ENCODE measurements at regions not wholly inside any gene's neighbourhood (a gene's known extent, or its start where the extent isn't known, plus 50 kb on each side); places are given as distances from the start of the nearest gene placed in this dataset.

DNA sequence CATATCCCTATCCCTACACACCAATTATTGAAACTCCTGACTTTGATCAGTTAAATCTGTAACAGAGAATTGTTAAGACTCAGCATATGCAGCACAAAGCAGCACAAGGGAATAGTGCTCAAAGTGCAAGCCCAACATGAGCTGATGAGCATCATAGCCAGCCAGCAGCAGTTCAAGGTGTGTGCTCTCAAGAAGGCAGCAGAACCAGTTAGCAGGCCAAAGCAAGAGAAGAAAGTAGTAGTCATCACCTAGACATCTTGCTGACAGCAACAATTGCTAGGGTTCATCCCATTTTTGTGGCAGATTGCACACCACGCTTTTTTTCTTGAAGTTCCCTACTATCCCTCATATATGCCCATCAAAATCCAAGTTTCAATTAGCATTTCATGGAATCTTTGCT is 478.3 kb downstream of the COL11A1 start:
- H3K4me3 Mint-ChIP-seq: no peak overlapping the region
- H3K27ac Mint-ChIP-seq: no peak overlapping the region
- H3K27me3 Mint-ChIP-seq: no peaks in the 10 kb centered on the region
- H3K4me1 Mint-ChIP-seq: no peaks in the 10 kb centered on the region
- peaks cover 0 to 2% of the 10 kb centered on the region in 2 donors for H3K9me3 Mint-ChIP-seq
- no peak for ATAC-seq (replicated peaks)
- no peak for DNase-seq
- no peaks in the 10 kb centered on the region for H3K36me3 Mint-ChIP-seq

DNA sequence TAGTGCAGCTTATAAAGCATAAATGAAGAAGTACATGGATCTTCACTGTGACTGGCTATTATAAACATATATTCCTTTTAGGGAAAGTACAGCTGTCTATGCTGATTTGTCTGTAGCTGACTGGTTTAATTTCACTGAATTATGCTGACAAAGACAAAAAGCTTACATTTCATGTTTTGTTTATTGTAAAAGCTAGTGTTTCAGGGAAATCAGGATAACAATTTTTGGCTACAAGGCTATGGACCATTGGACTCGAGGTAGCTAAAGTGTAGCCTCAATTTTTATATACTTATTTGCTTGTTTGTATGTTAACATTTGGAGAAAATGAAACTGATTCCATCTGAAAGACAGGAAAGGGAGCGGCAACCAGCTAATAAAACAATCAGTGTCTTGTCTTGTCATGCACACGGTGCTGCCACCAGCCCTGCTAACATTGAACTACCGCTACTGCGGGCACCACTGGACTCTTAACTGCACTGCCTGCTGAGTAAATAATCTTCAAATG is 480.2 kb downstream of the COL11A1 start:
- H3K27me3 Mint-ChIP-seq: no peaks in the 10 kb centered on the region
- H3K9me3 Mint-ChIP-seq: peaks cover 0 to 2% of the 10 kb centered on the region in 2 donors
- H3K27ac Mint-ChIP-seq: no peak overlapping the region
- DNase-seq (no peak), ATAC-seq (replicated peaks) (no peak)
- H3K4me1 Mint-ChIP-seq: no peaks in the 10 kb centered on the region
- no peak overlapping the region for H3K4me3 Mint-ChIP-seq
- H3K36me3 Mint-ChIP-seq: no peaks in the 10 kb centered on the region

DNA sequence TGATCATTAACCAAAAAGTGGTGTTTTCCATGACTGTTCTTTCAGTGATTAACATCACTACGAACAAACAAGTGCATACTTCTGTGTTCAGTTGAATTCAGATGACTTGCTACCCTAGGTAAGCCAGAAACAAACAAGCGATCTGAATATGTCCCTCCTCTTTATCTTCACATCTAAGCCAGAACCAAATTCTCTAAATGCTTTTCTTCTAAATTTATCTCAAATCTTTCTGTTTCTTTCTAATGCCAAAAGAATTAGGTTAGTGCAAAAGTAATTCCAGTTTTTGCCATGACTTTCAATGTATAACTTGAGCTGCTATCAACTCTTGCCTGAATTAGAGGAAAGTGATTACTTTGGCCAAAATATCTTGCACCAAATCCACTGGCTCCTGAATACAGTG is 481.2 kb downstream of the COL11A1 start:
- no peaks in the 10 kb centered on the region for H3K4me1 Mint-ChIP-seq
- peaks cover 0 to 2% of the 10 kb centered on the region in 2 donors for H3K9me3 Mint-ChIP-seq
- ATAC-seq (replicated peaks) (no peak), DNase-seq (no peak)
- no peak overlapping the region for H3K4me3 Mint-ChIP-seq
- no peak overlapping the region for H3K27ac Mint-ChIP-seq
- no peaks in the 10 kb centered on the region for H3K36me3 Mint-ChIP-seq
- no peaks in the 10 kb centered on the region for H3K27me3 Mint-ChIP-seq

DNA sequence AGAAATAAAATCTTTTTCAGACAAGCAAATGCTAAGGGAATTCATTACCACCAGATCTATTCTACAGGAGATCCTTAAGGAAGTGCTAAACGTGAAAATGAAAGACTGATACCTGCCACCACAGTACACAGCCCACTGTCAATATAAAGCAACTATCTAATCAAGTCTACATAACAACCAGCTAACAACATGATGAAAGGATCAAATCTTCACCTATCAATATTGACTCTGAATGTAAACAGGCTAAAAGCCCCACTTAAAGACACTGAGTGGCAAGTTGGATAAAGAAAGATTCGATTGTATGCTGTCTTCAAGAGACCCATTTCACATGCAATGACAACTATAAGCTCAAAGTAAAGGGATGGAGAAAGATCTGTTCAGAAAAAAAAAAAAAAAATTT is 492.4 kb downstream of the COL11A1 start:
- Mint-ChIP-seq H3K36me3 (no peaks in the 10 kb centered on the region), H3K4me1 (no peaks in the 10 kb centered on the region), H3K27ac (no peak overlapping the region), H3K27me3 (no peaks in the 10 kb centered on the region), H3K4me3 (no peak overlapping the region), H3K9me3 (peaks cover 2 to 12% of the 10 kb centered on the region in 2 donors)
- DNase-seq (no peak), ATAC-seq (replicated peaks) (no peak)

DNA sequence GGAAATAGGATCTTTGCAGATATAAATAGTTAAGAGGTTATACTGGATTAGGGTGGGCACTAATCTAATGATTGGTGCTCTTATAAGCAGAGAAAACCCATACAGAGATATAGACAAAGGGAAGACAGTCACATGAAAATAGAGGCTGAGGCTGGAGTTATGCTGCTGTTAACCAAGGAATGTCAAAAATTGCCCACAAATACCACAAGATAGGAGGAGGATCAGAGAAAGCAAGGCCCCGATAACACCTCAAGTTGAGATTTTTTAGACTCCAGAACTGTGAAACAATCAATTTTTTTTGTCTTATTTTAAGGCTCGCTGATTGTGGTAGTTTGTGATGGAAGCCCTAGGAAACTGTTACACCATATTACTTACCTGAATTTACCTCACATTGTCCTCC is 513.2 kb downstream of the COL11A1 start:
- Mint-ChIP-seq H3K9me3 (peaks cover 0 to 2% of the 10 kb centered on the region in 2 donors), H3K27ac (no peak overlapping the region), H3K36me3 (no peaks in the 10 kb centered on the region), H3K27me3 (no peaks in the 10 kb centered on the region), H3K4me1 (no peaks in the 10 kb centered on the region), H3K4me3 (no peak overlapping the region)
- DNase-seq (no peak), ATAC-seq (replicated peaks) (no peak)

DNA sequence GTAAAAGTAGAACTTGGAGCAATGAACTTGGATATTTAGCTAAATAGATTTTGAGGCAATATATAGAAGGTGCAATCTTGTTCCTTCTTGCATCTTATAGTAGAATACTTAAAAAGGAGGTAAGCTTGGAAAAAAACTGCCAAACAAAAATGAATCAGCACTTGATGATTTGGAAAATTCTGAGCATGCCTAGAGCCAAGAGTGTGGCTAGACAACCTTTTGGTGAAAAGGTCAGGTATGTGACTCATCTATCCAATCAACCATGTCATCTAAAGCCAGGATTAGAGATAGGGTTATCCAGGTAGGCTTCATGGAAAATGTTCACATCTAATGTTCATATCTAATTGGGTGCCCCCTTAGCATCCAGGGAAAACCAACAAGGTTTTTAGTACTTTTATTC is 515.0 kb downstream of the COL11A1 start:
- Mint-ChIP-seq H3K9me3 (peaks cover 0 to 2% of the 10 kb centered on the region in 2 donors), H3K27me3 (no peaks in the 10 kb centered on the region), H3K4me3 (no peak overlapping the region), H3K4me1 (no peaks in the 10 kb centered on the region), H3K36me3 (no peaks in the 10 kb centered on the region), H3K27ac (no peak overlapping the region)
- ATAC-seq (replicated peaks) (peak in 1 of 2 donors; percentile 45), DNase-seq (no peak)

DNA sequence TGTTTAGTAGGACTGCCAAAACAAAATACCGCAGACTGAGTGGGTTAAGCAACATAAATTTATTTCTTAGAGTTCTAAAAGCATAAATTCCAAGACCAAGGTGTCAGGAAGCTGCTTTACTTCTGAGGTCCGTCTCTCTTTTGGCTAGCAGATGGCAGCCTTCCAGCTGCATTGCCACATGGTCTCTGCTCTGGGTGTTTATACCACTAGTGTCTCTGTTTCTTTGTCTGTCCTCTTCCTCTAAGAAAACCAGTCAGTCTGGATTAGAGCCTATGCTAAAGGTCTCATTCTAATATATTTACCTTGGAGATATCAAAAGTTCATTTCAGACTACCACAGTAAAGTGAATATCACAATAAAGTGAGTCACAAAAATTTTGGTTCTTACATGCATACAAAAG is 519.8 kb downstream of the COL11A1 start:
- no peak for ATAC-seq (replicated peaks)
- Mint-ChIP-seq H3K27ac (no peak overlapping the region), H3K27me3 (no peaks in the 10 kb centered on the region), H3K36me3 (no peaks in the 10 kb centered on the region), H3K4me3 (no peak overlapping the region), H3K9me3 (no peaks in the 10 kb centered on the region), H3K4me1 (no peaks in the 10 kb centered on the region)
- DNase-seq: no peak

DNA sequence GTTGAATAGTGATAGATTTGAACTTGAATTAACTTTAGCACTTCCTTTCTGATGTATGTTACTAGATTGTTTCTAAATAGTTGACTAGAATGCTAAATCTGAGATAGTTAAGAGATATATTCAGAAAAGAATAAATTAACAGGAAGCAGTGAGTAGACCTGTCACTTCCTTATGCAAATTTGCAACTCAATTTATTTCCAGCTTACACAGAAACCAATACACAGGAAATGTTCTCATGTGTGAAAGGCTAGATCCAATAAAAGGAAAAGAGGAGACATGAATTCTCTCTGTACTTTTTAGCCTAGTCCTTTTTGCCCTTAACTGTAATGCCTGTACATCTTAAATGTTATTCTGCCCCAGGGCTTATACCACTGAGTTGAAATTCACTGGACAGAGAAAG is 522.3 kb downstream of the COL11A1 start:
- Mint-ChIP-seq H3K36me3 (no peaks in the 10 kb centered on the region), H3K9me3 (peaks cover 4 to 6% of the 10 kb centered on the region in 2 donors), H3K27ac (no peak overlapping the region), H3K4me1 (no peaks in the 10 kb centered on the region), H3K4me3 (no peak overlapping the region), H3K27me3 (no peaks in the 10 kb centered on the region)
- ATAC-seq (replicated peaks) (no peak), DNase-seq (no peak)

DNA sequence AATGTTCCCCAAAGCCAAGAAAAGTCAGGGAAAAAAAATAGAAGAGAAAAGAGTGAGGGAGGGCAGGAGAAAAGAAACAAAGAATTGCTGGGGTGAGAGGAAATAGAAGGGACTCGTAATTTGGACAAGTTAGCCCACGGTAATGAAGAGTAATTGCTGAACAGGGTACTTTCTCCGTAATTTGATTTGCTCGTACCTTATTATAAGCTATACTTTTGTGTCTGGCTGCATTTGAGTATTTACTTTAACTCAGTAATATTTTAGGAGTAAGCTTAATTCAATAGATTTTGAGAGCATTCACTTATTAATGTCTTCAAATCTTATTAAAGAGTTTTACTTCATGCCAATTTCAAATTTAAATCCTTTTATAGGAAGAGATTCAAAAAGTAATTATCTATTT is 527.5 kb downstream of the COL11A1 start:
- Mint-ChIP-seq H3K27ac (no peak overlapping the region), H3K27me3 (no peaks in the 10 kb centered on the region), H3K4me3 (no peak overlapping the region), H3K9me3 (peaks cover 4 to 10% of the 10 kb centered on the region in 2 donors), H3K36me3 (no peaks in the 10 kb centered on the region), H3K4me1 (no peaks in the 10 kb centered on the region)
- DNase-seq: no peak
- no peak for ATAC-seq (replicated peaks)

DNA sequence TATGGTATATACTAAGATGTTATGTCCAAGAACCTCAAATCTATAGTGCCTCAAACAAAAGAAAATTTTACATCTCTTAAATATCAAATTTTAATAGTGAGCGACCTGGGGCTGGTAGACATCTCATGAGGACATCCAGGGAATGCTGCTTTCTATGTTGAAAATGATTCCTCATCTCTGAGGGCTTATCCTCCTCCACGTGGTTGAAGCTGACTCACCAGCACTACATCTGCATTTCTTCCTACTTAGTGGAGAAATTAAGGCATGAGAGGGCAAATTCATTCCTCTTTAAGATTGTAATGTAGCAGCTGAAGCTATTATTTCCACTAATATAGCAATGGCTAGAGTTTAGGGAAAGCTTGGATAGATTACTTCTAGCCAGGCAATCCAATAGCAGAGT is 529.5 kb downstream of the COL11A1 start:
- H3K4me3 Mint-ChIP-seq: no peak overlapping the region
- no peaks in the 10 kb centered on the region for H3K27me3 Mint-ChIP-seq
- H3K4me1 Mint-ChIP-seq: no peaks in the 10 kb centered on the region
- ATAC-seq (replicated peaks) (no peak), DNase-seq (no peak)
- H3K36me3 Mint-ChIP-seq: no peaks in the 10 kb centered on the region
- peaks cover 5 to 10% of the 10 kb centered on the region in 2 donors for H3K9me3 Mint-ChIP-seq
- no peak overlapping the region for H3K27ac Mint-ChIP-seq

DNA sequence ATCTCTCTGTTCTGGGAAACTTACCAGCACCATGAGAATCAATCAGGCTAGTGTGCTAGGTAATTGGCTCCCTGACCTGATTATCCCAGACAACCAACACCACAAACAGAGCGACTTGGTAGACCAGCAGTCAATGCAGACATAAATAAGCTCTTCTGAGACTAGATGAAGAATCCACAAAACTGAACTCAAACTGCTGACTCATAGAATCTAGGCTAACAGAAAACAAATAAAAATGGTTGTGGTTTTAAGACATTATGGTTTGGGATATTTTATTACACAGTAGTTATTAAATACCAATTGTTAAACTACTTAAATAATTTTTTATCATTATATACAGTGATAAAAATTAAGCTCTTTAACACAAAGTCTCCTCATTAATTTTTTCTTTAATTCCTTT is 535.7 kb downstream of the COL11A1 start:
- no peak for DNase-seq
- Mint-ChIP-seq H3K27me3 (no peaks in the 10 kb centered on the region), H3K4me3 (no peak overlapping the region), H3K9me3 (peaks cover 0 to 1% of the 10 kb centered on the region in 2 donors), H3K27ac (no peak overlapping the region), H3K4me1 (no peaks in the 10 kb centered on the region), H3K36me3 (no peaks in the 10 kb centered on the region)
- ATAC-seq (replicated peaks): no peak

DNA sequence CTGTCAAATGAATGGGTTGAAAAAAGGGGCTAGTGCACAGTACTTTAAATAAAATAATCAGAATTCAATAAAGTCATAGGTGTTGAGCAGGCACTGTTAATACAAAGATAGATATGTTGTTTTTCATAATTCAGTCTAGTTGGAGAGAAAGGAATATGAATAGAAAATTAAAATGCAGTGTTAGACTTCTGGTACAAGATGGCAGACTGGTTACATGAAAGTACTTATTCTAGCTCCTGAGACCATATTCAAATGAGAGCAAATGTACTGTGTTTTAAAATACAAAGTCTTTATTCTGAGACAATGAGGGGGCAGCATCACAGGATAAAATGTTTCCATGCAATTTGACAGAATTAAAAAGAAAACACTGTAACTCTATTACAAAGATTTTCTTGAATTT is 542.1 kb downstream of the COL11A1 start:
- no peak overlapping the region for H3K27ac Mint-ChIP-seq
- H3K4me1 Mint-ChIP-seq: peaks cover 2 to 8% of the 10 kb centered on the region in 2 donors
- DNase-seq (no peak), ATAC-seq (replicated peaks) (no peak)
- H3K4me3 Mint-ChIP-seq: no peak overlapping the region
- no peaks in the 10 kb centered on the region for H3K36me3 Mint-ChIP-seq
- H3K9me3 Mint-ChIP-seq: no peaks in the 10 kb centered on the region
- no peaks in the 10 kb centered on the region for H3K27me3 Mint-ChIP-seq

DNA sequence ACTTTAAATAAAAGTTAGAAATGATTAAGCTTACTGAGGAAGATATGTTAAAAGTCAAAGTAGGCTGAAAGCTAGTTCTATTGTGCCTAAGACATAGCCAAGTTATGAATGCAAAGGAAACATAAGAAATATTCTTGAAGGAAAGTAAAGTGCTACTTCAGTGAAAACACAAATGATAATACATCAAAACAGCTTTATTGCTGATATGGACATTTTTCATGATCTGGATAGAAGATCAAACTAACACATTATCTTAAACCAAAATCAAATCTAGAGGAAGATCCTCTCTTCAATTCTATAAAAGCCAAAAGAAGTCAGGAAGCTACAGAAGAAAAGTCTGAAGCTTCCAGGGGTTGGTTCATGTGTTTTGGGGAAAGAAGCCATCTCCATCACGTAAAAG is 545.9 kb downstream of the COL11A1 start:
- Mint-ChIP-seq H3K27me3 (no peaks in the 10 kb centered on the region), H3K36me3 (no peaks in the 10 kb centered on the region), H3K4me1 (peaks cover 2 to 8% of the 10 kb centered on the region in 2 donors), H3K4me3 (no peak overlapping the region), H3K27ac (no peak overlapping the region), H3K9me3 (no peaks in the 10 kb centered on the region)
- no peak for ATAC-seq (replicated peaks)
- DNase-seq: no peak

DNA sequence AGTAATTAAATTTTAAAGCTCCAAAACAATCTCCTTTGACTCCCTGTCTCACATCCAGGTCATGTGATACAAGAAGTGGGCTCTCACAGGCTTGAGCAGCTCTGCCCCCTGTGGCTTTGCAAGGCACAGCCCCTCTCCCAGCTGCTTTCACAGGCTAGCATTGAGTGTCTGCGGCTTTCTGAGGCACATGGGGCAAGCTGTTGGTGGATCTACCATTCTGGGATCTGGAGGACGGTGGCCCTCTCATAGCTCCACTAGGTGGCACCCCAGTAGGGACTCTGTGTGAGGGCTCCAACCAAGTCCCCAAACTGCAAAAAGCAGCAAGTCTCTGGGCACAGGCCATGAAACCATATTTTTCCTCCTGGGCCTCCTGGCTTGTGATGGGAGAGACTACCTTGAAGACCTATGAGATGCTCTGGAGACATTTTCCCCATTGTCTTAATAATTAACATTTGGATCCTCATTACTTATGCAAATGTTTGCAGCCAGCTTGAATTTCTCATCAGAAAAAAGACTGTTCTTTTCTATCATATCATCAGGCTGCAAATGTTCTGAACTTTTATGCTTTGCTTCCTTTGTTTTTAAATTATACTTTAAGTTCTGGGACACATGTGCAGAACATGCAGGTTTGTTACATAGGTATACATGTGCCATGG is 554.1 kb upstream of the OLFM3 start:
- H3K27ac Mint-ChIP-seq: no peak overlapping the region
- H3K9me3 Mint-ChIP-seq: peaks cover 11 to 13% of the 10 kb centered on the region in 2 donors
- peak; percentile 39 to 43 for ATAC-seq (replicated peaks)
- H3K27me3 Mint-ChIP-seq: no peaks in the 10 kb centered on the region
- H3K4me1 Mint-ChIP-seq: no peaks in the 10 kb centered on the region
- no peak for DNase-seq
- H3K4me3 Mint-ChIP-seq: no peak overlapping the region
- no peaks in the 10 kb centered on the region for H3K36me3 Mint-ChIP-seq

DNA sequence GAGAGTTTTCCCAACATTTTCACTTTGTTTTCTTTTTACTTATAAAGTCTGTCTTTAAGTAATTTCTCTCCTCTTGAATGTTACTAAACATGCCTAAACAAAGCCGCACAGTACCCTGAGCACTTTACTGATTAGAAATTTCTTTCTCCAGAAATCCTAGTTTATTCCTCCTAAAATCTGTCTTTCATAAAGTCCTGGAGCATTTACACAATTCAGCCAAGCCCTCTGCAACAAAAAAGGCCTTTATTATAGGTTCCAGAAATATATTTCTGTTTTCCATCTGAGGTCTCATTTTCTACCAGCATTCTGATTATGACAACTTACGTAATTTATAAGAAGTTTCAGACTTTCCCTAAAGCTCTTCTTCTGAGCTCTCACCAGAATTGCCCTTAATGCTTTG is 549.5 kb upstream of the OLFM3 start:
- DNase-seq (no peak), ATAC-seq (replicated peaks) (no peak)
- Mint-ChIP-seq H3K27me3 (no peaks in the 10 kb centered on the region), H3K4me1 (no peaks in the 10 kb centered on the region), H3K4me3 (no peak overlapping the region), H3K27ac (no peak overlapping the region), H3K36me3 (no peaks in the 10 kb centered on the region), H3K9me3 (peaks cover 0 to under 1% of the 10 kb centered on the region in 2 donors)

Measured in stimulated activated naive B cell treated with anti-CD40 and anti-IgM and Interleukin-4, amounts not matched to agents 10 μg/mL and 1 μg/mL and 100 μg/mL, for 72 hours (primary cell).